GM08714 (cell line): ENCODE measurements at regions not wholly inside any gene's neighbourhood (a gene's known extent, or its start where the extent isn't known, plus 50 kb on each side); places are given as distances from the start of the nearest gene placed in this dataset.

ENCODE experiments used
- H3K4me3 ChIP-seq: fragments of 200-500 bp; sonication (Bioruptor generic); 2 replicates; pipeline ENCODE4 v1.5.1; 2014; ENCODE audit warnings: mild to moderate bottlenecking, low read length, inconsistent platforms
- ZNF274 ChIP-seq: IDR thresholded peaks from 2 replicates; pipeline ENCODE4 v1.6.1; 2012; ENCODE audit warnings: mild to moderate bottlenecking, low read depth, low read length

GRCh38 chr18:42444349-42444748 lies 489.3 kb downstream of the PIK3C3 start:
- no peak for TF ChIP-seq ZNF274
- H3K4me3 ChIP-seq = no peak overlapping the region

GRCh38 chr18:42445359-42445758 lies 490.3 kb downstream of the PIK3C3 start:
- no peak overlapping the region for H3K4me3 ChIP-seq
- no peak for TF ChIP-seq ZNF274

- TF ChIP-seq ZNF274 = no peak
- no peak overlapping the region for H3K4me3 ChIP-seq
These were observed 491.2 kb downstream of the PIK3C3 start for GRCh38 chr18:42446195-42446594.

DNA sequence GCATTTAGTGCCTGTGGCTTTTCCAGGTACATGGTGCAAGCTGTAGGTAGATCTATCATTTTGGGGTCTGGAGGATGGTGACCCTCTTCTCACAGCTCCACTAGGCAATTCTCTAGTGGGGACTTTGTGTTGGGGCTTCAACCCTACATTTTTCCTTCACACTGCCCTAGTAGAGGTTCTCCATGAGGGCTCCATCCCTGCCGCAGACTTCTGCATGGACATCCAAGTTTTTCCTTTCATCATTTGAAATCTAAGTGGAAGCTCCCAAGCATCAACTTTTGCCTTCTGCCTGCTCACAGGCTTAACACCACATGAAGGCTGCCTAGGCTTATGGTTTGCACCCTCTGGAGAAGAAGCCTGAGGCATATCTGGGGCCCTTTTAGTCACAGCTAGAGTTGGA lies 492.7 kb downstream of the PIK3C3 start:
- no peak overlapping the region for H3K4me3 ChIP-seq
- no peak for TF ChIP-seq ZNF274

- no peak for TF ChIP-seq ZNF274
- no peak overlapping the region for H3K4me3 ChIP-seq
These were observed 503.2 kb downstream of the PIK3C3 start for GRCh38 chr18:42458226-42458625.

GRCh38 chr18:42459873-42460272 lies 504.8 kb downstream of the PIK3C3 start:
- no peak for TF ChIP-seq ZNF274
- H3K4me3 ChIP-seq = no peak overlapping the region

DNA sequence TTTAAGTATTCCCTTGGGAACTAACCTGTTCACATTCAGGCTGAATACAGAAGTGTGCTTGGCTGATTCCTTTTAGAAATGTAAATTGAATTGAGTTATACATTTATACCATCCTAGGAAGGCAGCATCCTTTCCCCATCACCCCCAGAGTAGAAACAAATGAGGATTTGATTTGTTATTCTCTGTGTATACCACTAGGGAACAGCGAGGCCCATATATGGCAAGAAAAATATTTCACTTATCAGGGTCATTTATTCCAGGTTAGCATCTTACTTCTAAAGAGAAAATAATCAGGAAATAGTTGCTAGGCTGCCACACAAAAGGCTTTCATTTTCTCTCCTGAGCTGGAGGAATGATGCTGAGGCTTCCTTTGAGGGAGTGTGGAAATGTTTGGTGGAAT lies 516.9 kb downstream of the PIK3C3 start:
- no peak overlapping the region for H3K4me3 ChIP-seq
- no peak for TF ChIP-seq ZNF274

DNA sequence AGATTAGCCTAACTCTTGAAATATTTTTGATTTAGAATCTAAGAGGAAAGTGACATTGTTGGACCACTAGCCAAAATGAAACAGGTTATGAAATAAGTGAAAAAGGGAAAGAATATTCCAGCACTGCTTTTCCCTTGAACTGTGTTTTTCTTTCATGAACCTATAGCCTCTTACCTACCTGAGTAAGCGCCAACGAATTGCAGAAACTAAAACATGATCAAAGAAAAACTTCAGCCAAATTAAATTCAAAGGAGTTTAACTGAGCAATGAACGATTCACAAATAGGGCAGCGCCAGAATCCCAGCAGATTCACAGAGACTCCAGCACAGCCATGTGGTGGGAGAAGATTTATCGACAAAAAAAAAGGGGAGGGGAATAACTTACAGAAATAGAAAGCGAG lies 518.6 kb downstream of the PIK3C3 start:
- no peak overlapping the region for H3K4me3 ChIP-seq
- no peak for TF ChIP-seq ZNF274

- no peak for TF ChIP-seq ZNF274
- H3K4me3 ChIP-seq = no peak overlapping the region
These were observed 519.5 kb downstream of the PIK3C3 start for GRCh38 chr18:42474577-42474976.

GRCh38 chr18:42475157-42475556 lies 520.1 kb downstream of the PIK3C3 start:
- no peak overlapping the region for H3K4me3 ChIP-seq
- TF ChIP-seq ZNF274 = no peak

GRCh38 chr18:42477267-42477666 lies 522.2 kb downstream of the PIK3C3 start:
- H3K4me3 ChIP-seq = no peak overlapping the region
- no peak for TF ChIP-seq ZNF274

GRCh38 chr18:42480441-42480840 lies 525.4 kb downstream of the PIK3C3 start:
- H3K4me3 ChIP-seq = no peak overlapping the region
- TF ChIP-seq ZNF274 = no peak

GRCh38 chr18:42484648-42485047 lies 529.6 kb downstream of the PIK3C3 start:
- H3K4me3 ChIP-seq = no peak overlapping the region
- TF ChIP-seq ZNF274 = no peak

- TF ChIP-seq ZNF274 = no peak
- no peak overlapping the region for H3K4me3 ChIP-seq
These were observed 531.2 kb downstream of the PIK3C3 start for GRCh38 chr18:42486271-42486670.

DNA sequence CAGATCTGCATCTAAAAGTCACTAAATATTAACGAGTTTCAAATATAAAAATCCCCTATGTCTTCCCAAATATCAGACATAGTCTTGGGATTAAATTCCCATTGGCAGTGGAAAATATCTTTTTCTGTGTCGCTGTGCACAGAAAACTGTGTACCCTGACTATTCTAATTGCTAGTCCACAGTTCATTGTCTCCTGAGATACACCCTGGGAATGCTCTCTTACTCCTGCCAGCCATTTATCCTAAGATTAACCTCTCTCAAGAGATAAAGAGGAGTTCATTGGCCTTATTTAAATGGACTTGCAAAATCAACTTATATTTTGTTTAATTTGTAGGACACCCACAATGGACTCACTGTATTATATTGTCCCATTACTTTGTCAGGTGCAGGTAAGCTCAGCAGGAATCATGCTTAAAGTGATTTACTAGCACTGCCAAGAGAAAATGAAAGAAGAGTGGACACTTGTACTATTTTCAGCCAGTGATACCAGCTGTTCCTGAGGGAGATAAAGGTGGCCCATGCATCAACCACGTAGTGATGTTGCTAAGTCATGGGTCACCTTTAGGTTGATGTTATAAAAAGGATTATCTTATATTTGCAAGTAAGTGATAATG lies 553.8 kb downstream of the PIK3C3 start:
- H3K4me3 ChIP-seq = no peak overlapping the region
- TF ChIP-seq ZNF274 = no peak

- no peak for TF ChIP-seq ZNF274
- H3K4me3 ChIP-seq = no peak overlapping the region
These were observed 554.8 kb downstream of the PIK3C3 start for GRCh38 chr18:42509750-42510415.
